Caco-2 (cell line): ENCODE measurements at regions not wholly inside any gene's neighbourhood (a gene's known extent, or its start where the extent isn't known, plus 50 kb on each side); places are given as distances from the start of the nearest gene placed in this dataset.

Experiments
- BruUV-seq: library from RNA; stranded (reverse); fragments of 400-500 nt; replicated peaks from 2 replicates; lab custom pipeline; 2021; lab: Mats Ljungman, UMichigan
- CTCF ChIA-PET: fragments of 300-600 bp; sonication (Branson Sonifier 250); formaldehyde crosslinking; loops from one replicate; lab custom pipeline; 2022; ENCODE audit warnings: antibody characterized with exemption; lab: Charles Lee
- POLR2A ChIA-PET: fragments of 300-600 bp; sonication (Branson Sonifier 250); formaldehyde crosslinking; loops from one replicate; lab custom pipeline; 2022; ENCODE audit warnings: antibody characterized with exemption; lab: Charles Lee
- DNase-seq, 2 experiments: peaks; one replicate each; pipeline versions ENCODE4 v3.0.0 to v3.0.0-alpha.2; 2020 to 2022
- H3K27me3 ChIP-seq: replicated peaks from 2 replicates; pipeline ENCODE4 v1.6.0; 2011; ENCODE audit warnings: low read length; ENCODE audit not compliant: control insufficient read depth, insufficient read depth
- H3K36me3 ChIP-seq: 2 replicates; pipeline ENCODE4 v1.5.1; 2011; ENCODE audit warnings: low read length; ENCODE audit not compliant: control insufficient read depth, insufficient read depth
- H3K4me1 ChIP-seq: fragments of 250-450 bp; sonication (Bioruptor Pico); 2 replicates; pipeline ENCODE4 v1.5.1; 2020; ENCODE audit warnings: mild to moderate bottlenecking
- H3K4me3 ChIP-seq: 2 replicates; pipeline ENCODE4 v1.5.1; 2011; ENCODE audit warnings: low read depth, mild to moderate bottlenecking, control low read depth, low read length
- H3K9me3 ChIP-seq: fragments of 250-450 bp; sonication (Bioruptor Pico); 2 replicates; pipeline ENCODE4 v1.5.1; 2020; ENCODE audit warnings: mild to moderate bottlenecking, moderate library complexity
- H3K27ac Mint-ChIP-seq: one replicate; pipeline ENCODE4 v1.8.0; 2022; ENCODE audit warnings: mixed read lengths; ENCODE audit not compliant: unreplicated experiment
- H3K27me3 Mint-ChIP-seq: one replicate; pipeline ENCODE4 v1.8.0; 2022; ENCODE audit warnings: mixed read lengths; ENCODE audit not compliant: insufficient read depth, unreplicated experiment
- H3K36me3 Mint-ChIP-seq: one replicate; pipeline ENCODE4 v1.8.0; 2022; ENCODE audit warnings: mild to moderate bottlenecking, mixed read lengths; ENCODE audit not compliant: insufficient read depth, unreplicated experiment
- H3K4me1 Mint-ChIP-seq: one replicate; pipeline ENCODE4 v1.8.0; 2022; ENCODE audit warnings: low read depth, mixed read lengths; ENCODE audit not compliant: unreplicated experiment
- H3K4me3 Mint-ChIP-seq: one replicate; pipeline ENCODE4 v1.8.0; 2022; ENCODE audit warnings: mild to moderate bottlenecking, moderate library complexity, mixed read lengths; ENCODE audit not compliant: unreplicated experiment
- H3K9me3 Mint-ChIP-seq: one replicate; pipeline ENCODE4 v1.8.0; 2022; ENCODE audit warnings: mixed read lengths; ENCODE audit not compliant: unreplicated experiment
- intact Hi-C: fragments of 100-400 bp; cut with micrococcal nuclease; formaldehyde crosslinking; loops from one replicate; pipeline ENCODE4 v1.10.0; 2022; ENCODE audit not compliant: unreplicated experiment
- TF ChIP-seq, protein P1 (sequence below), 2 experiments: fragments of 200-600 bp in 1 of 2; IDR thresholded peaks; 1 replicate in 1 of 2; 2 replicates in 1 of 2; pipeline versions ENCODE4 v1.5.1 to v1.8.0; 2011 to 2022; ENCODE audit warnings: antibody characterized with exemption in 1 of 2, control low read depth in 1 of 2, inconsistent platforms in 1 of 2, low read depth in 1 of 2, low read length in 1 of 2, mild to moderate bottlenecking in 1 of 2, moderate library complexity in 1 of 2; ENCODE audit not compliant: insufficient read depth in 1 of 2, severe bottlenecking in 1 of 2, unreplicated experiment in 1 of 2

- Mint-ChIP-seq H3K27ac (no peak overlapping the region), H3K4me1 (no peaks in the 10 kb centered on the region), H3K4me3 (no peak overlapping the region), H3K36me3 (no peaks in the 10 kb centered on the region), H3K27me3 (no peaks in the 10 kb centered on the region), H3K9me3 (no peaks in the 10 kb centered on the region)
- no peak for DNase-seq
- BruUV-seq: no TSS peak
- H3K36me3 ChIP-seq: no peaks in the 10 kb centered on the region
- no peaks in the 10 kb centered on the region for H3K9me3 ChIP-seq
- CTCF ChIA-PET: no interaction called here
- POLR2A ChIA-PET: no interaction called here
- intact Hi-C loops: no loop called here
- TF ChIP-seq, protein P1, sequence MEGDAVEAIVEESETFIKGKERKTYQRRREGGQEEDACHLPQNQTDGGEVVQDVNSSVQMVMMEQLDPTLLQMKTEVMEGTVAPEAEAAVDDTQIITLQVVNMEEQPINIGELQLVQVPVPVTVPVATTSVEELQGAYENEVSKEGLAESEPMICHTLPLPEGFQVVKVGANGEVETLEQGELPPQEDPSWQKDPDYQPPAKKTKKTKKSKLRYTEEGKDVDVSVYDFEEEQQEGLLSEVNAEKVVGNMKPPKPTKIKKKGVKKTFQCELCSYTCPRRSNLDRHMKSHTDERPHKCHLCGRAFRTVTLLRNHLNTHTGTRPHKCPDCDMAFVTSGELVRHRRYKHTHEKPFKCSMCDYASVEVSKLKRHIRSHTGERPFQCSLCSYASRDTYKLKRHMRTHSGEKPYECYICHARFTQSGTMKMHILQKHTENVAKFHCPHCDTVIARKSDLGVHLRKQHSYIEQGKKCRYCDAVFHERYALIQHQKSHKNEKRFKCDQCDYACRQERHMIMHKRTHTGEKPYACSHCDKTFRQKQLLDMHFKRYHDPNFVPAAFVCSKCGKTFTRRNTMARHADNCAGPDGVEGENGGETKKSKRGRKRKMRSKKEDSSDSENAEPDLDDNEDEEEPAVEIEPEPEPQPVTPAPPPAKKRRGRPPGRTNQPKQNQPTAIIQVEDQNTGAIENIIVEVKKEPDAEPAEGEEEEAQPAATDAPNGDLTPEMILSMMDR (IDR thresholded peaks at IDR 0.05; ENCODE audit: insufficient read depth in 1 of 2, low read depth in 1 of 2, low read length in 1 of 2, severe bottlenecking in 1 of 2, unreplicated experiment in 1 of 2): no peak
- H3K27me3 ChIP-seq: no peaks in the 10 kb centered on the region
- H3K4me3 ChIP-seq: no peak overlapping the region
- no peaks in the 10 kb centered on the region for H3K4me1 ChIP-seq
These were observed 133.0 kb upstream of the PTCH1 start for GRCh38 chr9:95649801-95650213.

GRCh38 chr9:95648225-95648624 is 131.5 kb upstream of the PTCH1 start:
- no TSS peak for BruUV-seq
- TF ChIP-seq, protein P1 (IDR thresholded peaks at IDR 0.05; ENCODE audit: insufficient read depth in 1 of 2, low read depth in 1 of 2, low read length in 1 of 2, severe bottlenecking in 1 of 2, unreplicated experiment in 1 of 2): no peak
- Mint-ChIP-seq H3K4me1 (no peaks in the 10 kb centered on the region), H3K4me3 (no peak overlapping the region), H3K9me3 (no peaks in the 10 kb centered on the region), H3K36me3 (no peaks in the 10 kb centered on the region), H3K27me3 (no peaks in the 10 kb centered on the region), H3K27ac (no peak overlapping the region)
- DNase-seq: no peak
- Histone ChIP-seq H3K9me3 (no peaks in the 10 kb centered on the region), H3K4me1 (no peaks in the 10 kb centered on the region), H3K36me3 (no peaks in the 10 kb centered on the region), H3K27me3 (no peaks in the 10 kb centered on the region), H3K4me3 (no peak overlapping the region)
- ChIA-PET CTCF (no interaction called here), POLR2A (no interaction called here)
- intact Hi-C loops: no loop called here

DNA sequence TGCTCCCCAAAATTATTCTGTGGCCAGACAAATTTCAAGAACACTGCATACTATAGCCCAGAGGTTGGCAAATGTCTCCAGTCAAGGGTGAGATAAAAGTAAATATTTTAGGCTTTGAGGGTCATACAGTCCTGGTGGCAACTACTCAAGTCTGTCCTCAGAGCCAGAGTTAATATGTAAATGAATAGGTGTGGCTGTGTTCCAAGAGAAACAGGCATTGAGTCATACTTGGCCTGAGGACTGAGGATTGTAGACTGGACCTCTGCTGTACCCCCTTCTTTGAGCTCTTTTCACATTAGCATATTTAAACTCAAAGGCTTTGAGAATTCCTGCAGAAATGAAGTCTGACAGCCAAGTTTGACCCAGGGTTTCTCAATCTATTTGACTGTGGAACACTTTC is 129.2 kb upstream of the PTCH1 start:
- Histone ChIP-seq H3K9me3 (no peaks in the 10 kb centered on the region), H3K36me3 (no peaks in the 10 kb centered on the region), H3K27me3 (no peaks in the 10 kb centered on the region), H3K4me3 (no peak overlapping the region), H3K4me1 (no peaks in the 10 kb centered on the region)
- no peaks in the 10 kb centered on the region for H3K36me3 Mint-ChIP-seq
- H3K9me3 Mint-ChIP-seq: no peaks in the 10 kb centered on the region
- CTCF ChIA-PET: interaction anchor here (0.5 kb wide), 1 partner anchor 699 kb away, joined by 5 read pairs; no protein-coding TSS in a partner anchor
- H3K27me3 Mint-ChIP-seq: no peaks in the 10 kb centered on the region
- no peak for DNase-seq
- no peak overlapping the region for H3K4me3 Mint-ChIP-seq
- no TSS peak for BruUV-seq
- TF ChIP-seq, protein P1 (IDR thresholded peaks at IDR 0.05; ENCODE audit: insufficient read depth in 1 of 2, low read depth in 1 of 2, low read length in 1 of 2, severe bottlenecking in 1 of 2, unreplicated experiment in 1 of 2): no peak
- intact Hi-C loops: no loop called here
- H3K27ac Mint-ChIP-seq: no peak overlapping the region
- POLR2A ChIA-PET: no interaction called here
- H3K4me1 Mint-ChIP-seq: no peaks in the 10 kb centered on the region
